Activated CD4-positive, alpha-beta memory T cell treated with anti-CD3 and anti-CD28 coated beads, Interleukin-2, amount 10 ng/mL, durations not matched to agents 7 days and 5 days (primary cell): ENCODE measurements at regions not wholly inside any gene's neighbourhood (a gene's known extent, or its start where the extent isn't known, plus 50 kb on each side); places are given as distances from the start of the nearest gene placed in this dataset.

Experiments
- CTCF ChIA-PET: fragments of 350-600 bp; sonication (Branson Sonifier 250); formaldehyde crosslinking; loops from one replicate; lab custom pipeline; 2021; ENCODE audit warnings: antibody characterized with exemption, inconsistent platforms; lab: Charles Lee
- POLR2A ChIA-PET: fragments of 350-600 bp; sonication (Branson Sonifier 250); formaldehyde crosslinking; loops from one replicate; lab custom pipeline; 2021; ENCODE audit warnings: antibody characterized with exemption; lab: Charles Lee
- DNase-seq: peaks from one replicate; pipeline ENCODE4 v3.0.0-alpha.2; 2020
- H3K27ac Mint-ChIP-seq: one replicate; pipeline ENCODE4 v1.8.0; 2021; ENCODE audit warnings: mild to moderate bottlenecking, mixed read lengths
- H3K27me3 Mint-ChIP-seq: one replicate; pipeline ENCODE4 v1.8.0; 2021; ENCODE audit warnings: mixed read lengths
- H3K36me3 Mint-ChIP-seq: one replicate; pipeline ENCODE4 v1.8.0; 2021; ENCODE audit warnings: low read depth, mixed read lengths
- H3K4me1 Mint-ChIP-seq: one replicate; pipeline ENCODE4 v1.8.0; 2021; ENCODE audit warnings: mixed read lengths
- H3K4me3 Mint-ChIP-seq: one replicate; pipeline ENCODE4 v1.8.0; 2021; ENCODE audit warnings: mild to moderate bottlenecking, mixed read lengths
- H3K9me3 Mint-ChIP-seq: one replicate; pipeline ENCODE4 v1.8.0; 2021; ENCODE audit warnings: mixed read lengths

DNA sequence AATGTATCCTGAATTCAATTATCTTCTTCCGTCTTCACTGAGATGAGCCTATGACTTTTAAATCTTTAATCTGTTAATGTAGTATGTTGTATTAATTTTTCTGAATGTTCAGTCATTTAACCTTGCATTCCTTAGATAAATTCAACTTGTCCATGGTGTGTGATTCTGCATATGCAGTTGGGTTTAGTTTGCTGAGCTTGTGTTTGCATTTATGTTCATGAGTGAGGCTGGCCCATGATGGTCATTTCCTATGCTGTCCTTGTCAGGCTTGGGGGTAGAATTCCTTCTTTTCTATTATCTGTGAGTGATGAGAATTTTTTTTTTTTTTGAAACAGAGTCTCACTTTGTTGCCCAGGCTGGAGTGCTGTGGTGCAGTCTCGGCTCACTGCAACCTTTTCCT is 131.8 kb upstream of the COL5A1 start:
- peaks cover 23% of the 10 kb centered on the region for H3K27me3 Mint-ChIP-seq
- ChIA-PET POLR2A (no interaction called here), CTCF (no interaction called here)
- H3K4me1 Mint-ChIP-seq = no peaks in the 10 kb centered on the region
- no peaks in the 10 kb centered on the region for H3K36me3 Mint-ChIP-seq
- H3K4me3 Mint-ChIP-seq = no peak overlapping the region
- no peak overlapping the region for H3K27ac Mint-ChIP-seq
- H3K9me3 Mint-ChIP-seq = no peaks in the 10 kb centered on the region
- no peak for DNase-seq

DNA sequence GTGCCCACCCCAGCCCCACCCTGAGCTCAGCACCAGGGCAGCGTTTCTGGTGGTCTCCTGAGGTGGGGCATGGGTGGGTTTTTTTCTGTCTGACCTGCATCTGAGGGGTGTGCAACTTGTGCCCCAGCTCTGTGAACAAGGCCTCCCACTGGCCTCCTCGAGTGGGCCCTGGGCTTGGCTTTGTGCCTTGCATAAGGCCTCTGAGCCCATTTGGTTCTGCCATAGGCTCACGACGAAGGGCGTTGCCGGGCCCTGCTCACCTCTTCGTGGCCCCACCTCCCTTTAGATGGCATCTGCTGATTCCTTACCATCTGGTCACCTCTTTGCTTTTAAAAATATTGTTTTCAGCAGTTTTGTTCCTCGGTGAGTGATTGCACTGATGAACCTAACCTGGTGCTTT is 127.1 kb upstream of the COL5A1 start:
- no peaks in the 10 kb centered on the region for H3K36me3 Mint-ChIP-seq
- H3K4me1 Mint-ChIP-seq = no peaks in the 10 kb centered on the region
- CTCF ChIA-PET = interaction anchor here (0.6 kb wide), 1 partner anchor 847 kb away, joined by 3 read pairs; no protein-coding TSS in a partner anchor
- POLR2A ChIA-PET = no interaction called here
- H3K4me3 Mint-ChIP-seq = no peak overlapping the region
- no peaks in the 10 kb centered on the region for H3K9me3 Mint-ChIP-seq
- H3K27me3 Mint-ChIP-seq = peaks cover 5% of the 10 kb centered on the region
- H3K27ac Mint-ChIP-seq = no peak overlapping the region
- no peak for DNase-seq

DNA sequence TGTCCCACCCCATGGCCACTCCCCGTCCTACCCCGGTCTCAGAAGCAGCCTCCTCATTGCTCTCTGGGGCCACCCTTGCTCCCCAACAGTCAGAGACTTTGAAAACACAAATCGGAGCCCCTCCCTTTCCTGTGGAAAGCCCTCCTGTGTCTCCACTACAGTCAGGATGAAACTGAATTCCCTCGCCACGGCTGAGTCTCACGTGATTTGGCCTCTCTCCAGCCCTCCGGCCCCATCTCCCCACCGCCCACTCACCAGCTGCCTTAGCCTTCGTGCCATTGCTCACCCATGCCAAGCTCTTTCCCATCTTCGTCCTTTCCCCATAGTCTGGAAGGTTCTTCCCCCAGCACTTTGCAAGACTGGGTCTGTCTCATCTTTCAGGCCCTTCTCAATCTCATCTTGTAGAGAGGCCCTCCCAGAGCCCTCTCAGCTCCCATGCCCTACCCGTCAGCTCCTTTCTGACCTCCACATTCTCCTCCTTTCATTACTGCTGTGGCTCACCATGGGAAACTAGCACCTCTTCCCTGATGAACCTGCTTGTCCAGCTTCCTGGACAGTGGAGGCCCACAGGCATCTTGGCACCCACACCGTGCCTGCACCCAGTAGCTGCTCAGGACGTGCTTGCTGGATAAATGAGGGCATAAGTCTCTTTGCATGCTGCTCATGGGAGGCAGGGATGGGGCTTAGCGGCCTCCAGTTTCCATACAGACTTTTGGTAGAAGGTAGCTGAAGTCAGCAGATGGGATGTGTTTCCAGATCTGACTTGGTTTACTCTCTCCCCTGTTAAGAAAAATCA is 126.4 kb upstream of the COL5A1 start:
- ChIA-PET CTCF (no interaction called here), POLR2A (no interaction called here)
- no peak for DNase-seq
- peaks cover 1% of the 10 kb centered on the region for H3K27me3 Mint-ChIP-seq
- no peaks in the 10 kb centered on the region for H3K9me3 Mint-ChIP-seq
- no peaks in the 10 kb centered on the region for H3K36me3 Mint-ChIP-seq
- H3K4me1 Mint-ChIP-seq = no peaks in the 10 kb centered on the region
- no peak overlapping the region for H3K4me3 Mint-ChIP-seq
- no peak overlapping the region for H3K27ac Mint-ChIP-seq

DNA sequence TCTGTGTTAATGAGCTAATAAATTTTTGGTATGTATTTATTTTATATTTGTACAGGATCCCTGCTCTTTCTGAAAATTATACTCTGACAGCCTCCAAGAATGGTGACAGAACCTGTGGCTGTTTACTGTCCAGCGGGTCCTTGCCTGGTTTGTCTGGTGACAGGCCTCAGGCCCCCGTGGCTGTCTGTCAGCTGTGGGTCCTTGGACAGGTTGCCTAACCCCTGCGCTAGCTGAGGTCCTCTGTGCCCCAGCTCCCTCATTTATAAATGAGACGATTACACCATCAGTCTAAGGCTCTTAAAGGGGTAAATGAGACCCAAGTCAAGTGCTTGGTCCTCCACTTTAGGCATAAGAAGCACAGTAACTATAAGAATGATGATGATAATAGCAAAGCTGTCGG is 125.1 kb upstream of the COL5A1 start:
- no peak for DNase-seq
- Mint-ChIP-seq H3K27me3 (no peaks in the 10 kb centered on the region), H3K4me1 (no peaks in the 10 kb centered on the region), H3K36me3 (no peaks in the 10 kb centered on the region), H3K27ac (no peak overlapping the region), H3K4me3 (no peak overlapping the region), H3K9me3 (no peaks in the 10 kb centered on the region)
- ChIA-PET CTCF (no interaction called here), POLR2A (no interaction called here)

GRCh38 chr9:134517069-134517680 is 124.4 kb upstream of the COL5A1 start:
- Mint-ChIP-seq H3K27me3 (no peaks in the 10 kb centered on the region), H3K9me3 (no peaks in the 10 kb centered on the region), H3K4me3 (no peak overlapping the region), H3K4me1 (no peaks in the 10 kb centered on the region), H3K27ac (no peak overlapping the region), H3K36me3 (no peaks in the 10 kb centered on the region)
- no peak for DNase-seq
- ChIA-PET CTCF (no interaction called here), POLR2A (no interaction called here)

DNA sequence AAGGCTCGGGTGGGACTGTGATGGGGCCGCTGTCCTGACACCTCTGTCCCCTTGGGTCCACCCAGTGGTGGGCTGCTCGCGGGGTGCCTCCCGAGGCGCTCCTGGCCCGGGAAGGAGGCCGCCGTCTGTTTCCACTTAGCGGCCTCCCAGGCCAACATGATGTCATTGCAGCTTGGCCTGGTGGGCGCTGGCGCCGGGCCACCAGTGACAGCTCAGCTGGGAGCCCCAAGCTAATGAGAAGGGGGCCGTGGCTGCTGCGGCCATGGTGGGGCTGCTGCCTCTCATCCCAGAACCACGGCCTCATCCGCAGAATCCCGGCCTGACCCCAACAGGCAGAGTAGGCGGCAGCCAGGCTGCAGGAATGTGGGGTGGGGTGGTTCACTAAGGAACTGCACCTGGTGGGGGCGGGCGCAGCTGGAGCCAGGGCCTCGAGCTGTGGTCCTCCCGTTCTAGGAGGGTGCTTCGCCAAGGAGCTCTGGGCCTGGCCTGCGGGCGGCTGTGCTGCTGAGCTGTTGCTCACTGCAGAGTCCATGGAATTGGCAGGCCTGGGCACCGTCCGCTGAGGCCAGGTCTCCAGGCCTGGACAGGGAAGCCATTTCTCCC is 123.5 kb upstream of the COL5A1 start:
- H3K36me3 Mint-ChIP-seq = no peaks in the 10 kb centered on the region
- H3K27ac Mint-ChIP-seq = no peak overlapping the region
- no peak for DNase-seq

GRCh38 chr9:134519375-134520070 is 122.1 kb upstream of the COL5A1 start:
- Mint-ChIP-seq H3K27ac (no peak overlapping the region), H3K4me3 (no peak overlapping the region), H3K9me3 (no peaks in the 10 kb centered on the region), H3K4me1 (no peaks in the 10 kb centered on the region), H3K27me3 (no peaks in the 10 kb centered on the region), H3K36me3 (no peaks in the 10 kb centered on the region)
- ChIA-PET POLR2A (no interaction called here), CTCF (no interaction called here)
- no peak for DNase-seq

More for the DNA sequence above, 123.5 kb upstream of the COL5A1 start:
- ChIA-PET POLR2A (no interaction called here), CTCF (no interaction called here)
- Mint-ChIP-seq H3K4me1 (no peaks in the 10 kb centered on the region), H3K4me3 (no peak overlapping the region), H3K9me3 (no peaks in the 10 kb centered on the region), H3K27me3 (no peaks in the 10 kb centered on the region)

DNA sequence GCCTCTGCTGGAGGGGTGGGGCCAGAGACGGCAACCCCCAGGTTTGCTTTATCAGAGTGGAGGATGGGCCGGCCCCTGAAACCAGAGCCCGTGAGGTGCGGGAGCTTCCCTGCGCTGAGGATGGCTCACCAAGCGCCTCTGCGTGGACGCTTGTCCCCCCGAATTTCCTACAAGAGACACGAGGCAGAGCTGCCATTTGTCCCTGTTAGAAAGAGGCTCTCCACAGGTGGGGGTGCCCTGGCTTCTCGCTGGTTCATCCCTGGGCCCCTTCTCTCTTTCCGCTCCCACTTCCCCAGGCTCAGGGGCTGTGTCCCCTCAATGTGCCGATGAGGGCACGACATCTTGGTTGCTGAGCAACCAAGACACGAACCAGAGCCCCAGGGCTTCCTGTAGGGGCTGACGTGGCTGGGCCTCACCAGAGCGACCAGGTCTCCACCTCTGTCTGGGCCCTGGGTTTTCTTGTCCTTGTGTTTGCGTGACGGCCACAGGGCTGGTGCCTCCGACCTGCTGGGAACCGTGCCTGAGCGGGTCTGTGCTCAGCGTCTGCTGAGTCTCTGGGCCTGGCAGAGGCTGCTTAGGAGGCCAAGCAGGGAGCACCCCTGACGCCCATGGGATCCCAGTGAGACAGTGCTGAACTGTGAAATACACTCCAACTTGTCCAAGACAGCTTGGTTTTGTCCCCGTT is 119.6 kb upstream of the COL5A1 start:
- no peaks in the 10 kb centered on the region for H3K9me3 Mint-ChIP-seq
- CTCF ChIA-PET = no interaction called here
- no peaks in the 10 kb centered on the region for H3K4me1 Mint-ChIP-seq
- no peak overlapping the region for H3K27ac Mint-ChIP-seq
- POLR2A ChIA-PET = no interaction called here
- H3K27me3 Mint-ChIP-seq = peaks cover under 1% of the 10 kb centered on the region
- no peak for DNase-seq
- H3K4me3 Mint-ChIP-seq = no peak overlapping the region
- H3K36me3 Mint-ChIP-seq = no peaks in the 10 kb centered on the region

DNA sequence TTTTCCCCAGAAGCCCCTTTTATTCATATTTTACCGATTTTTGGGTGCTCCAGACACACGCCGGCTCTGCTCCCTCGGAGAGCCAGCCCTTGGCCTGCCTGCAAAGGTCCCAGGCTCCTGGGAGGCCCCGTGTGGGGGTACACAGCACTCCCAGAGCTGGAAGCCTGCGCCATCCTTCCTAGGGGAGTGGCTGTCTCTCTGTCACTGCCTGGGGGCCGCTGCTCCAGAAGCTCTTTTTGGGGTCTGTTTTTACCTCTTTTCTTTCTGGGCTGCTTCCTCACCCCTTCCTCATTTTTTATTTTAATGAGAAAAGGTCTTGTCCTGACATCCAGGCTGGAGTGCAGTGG is 119.1 kb upstream of the COL5A1 start:
- POLR2A ChIA-PET = no interaction called here
- Mint-ChIP-seq H3K27me3 (peaks cover 2% of the 10 kb centered on the region), H3K27ac (no peak overlapping the region), H3K4me1 (no peaks in the 10 kb centered on the region), H3K9me3 (no peaks in the 10 kb centered on the region), H3K36me3 (no peaks in the 10 kb centered on the region), H3K4me3 (no peak overlapping the region)
- DNase-seq = no peak
- CTCF ChIA-PET = no interaction called here

- no peak overlapping the region for H3K4me3 Mint-ChIP-seq
- no peak overlapping the region for H3K27ac Mint-ChIP-seq
- peaks cover 2% of the 10 kb centered on the region for H3K27me3 Mint-ChIP-seq
- no peaks in the 10 kb centered on the region for H3K9me3 Mint-ChIP-seq
- no peak for DNase-seq
- H3K4me1 Mint-ChIP-seq = no peaks in the 10 kb centered on the region
- H3K36me3 Mint-ChIP-seq = no peaks in the 10 kb centered on the region
- ChIA-PET POLR2A (no interaction called here), CTCF (no interaction called here)
These were observed 118.6 kb upstream of the COL5A1 start for GRCh38 chr9:134522976-134523375.

DNA sequence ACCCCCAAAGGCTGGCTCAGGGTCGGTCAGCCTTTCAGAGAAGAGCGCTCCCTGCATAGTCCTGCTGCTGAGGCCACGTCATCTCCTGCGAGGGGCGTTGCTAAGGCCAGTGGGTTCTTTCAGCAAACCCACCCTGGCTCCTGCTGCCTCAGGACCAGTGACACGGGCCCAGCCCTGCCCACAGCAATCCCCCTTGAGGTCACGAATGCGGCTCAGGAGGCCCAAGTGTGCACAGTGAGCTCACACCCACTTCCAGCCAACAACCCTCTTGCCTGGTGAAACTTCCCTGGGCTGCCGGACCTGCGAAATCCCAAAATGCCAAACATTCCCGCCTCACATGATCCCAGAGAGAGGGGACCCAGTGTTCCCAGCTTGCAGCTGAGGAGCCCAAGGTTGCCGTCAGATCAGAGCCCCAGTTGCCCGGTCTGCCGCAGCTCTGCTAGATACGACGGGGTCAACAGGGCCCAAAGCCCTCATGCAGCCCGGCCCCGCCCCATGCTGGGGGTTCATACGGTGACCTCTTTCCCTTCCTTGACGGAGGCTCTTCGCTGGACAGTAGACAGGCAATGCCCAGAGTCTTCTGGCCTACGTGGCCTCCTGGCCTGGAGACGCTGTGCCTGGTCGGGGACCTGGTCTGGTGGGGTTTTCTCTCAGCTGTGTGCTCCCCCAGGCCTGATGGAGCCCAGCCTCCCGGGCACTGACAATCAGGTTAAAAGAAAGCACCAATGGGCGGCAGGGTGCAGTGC is 116.4 kb upstream of the COL5A1 start:
- Mint-ChIP-seq H3K4me3 (no peak overlapping the region), H3K9me3 (no peaks in the 10 kb centered on the region), H3K36me3 (no peaks in the 10 kb centered on the region), H3K4me1 (no peaks in the 10 kb centered on the region), H3K27me3 (peaks cover 10% of the 10 kb centered on the region), H3K27ac (no peak overlapping the region)
- no peak for DNase-seq
- ChIA-PET POLR2A (no interaction called here), CTCF (no interaction called here)

DNA sequence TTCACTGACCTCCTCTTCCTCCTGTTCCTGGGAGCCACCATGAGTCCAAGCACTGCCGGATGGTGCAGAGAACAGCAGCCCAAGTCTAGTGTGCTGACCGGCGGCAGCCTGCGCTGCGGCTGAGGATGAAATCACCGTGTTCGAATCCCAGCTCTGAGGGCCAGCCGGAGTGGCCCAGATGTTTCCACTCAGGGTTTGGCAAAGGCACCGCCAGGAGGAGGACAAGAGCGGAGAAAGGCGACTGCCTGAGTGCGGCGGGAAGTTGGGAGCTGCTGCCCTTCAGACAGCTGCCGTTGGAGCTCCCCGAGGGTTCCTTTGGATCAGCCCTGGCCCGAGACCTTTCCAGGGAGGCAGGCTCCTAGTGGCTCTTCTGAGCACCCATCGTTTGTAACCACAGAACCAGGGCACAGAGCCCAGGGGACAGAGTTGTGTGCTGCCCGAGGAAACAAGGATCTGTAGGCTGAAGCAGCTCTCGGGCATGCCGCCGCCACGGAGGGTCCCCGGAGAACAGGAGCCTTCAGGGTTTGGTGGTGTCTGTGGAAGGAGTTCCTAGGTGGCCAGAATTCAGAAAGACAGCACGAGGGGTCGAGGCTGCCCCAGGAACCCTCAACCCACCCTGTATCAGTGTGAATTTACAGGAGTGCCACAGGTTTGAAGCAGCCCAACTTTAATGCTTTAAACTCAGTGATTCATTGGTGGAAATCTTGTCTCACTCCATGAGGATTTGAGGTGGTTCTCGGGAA is 115.6 kb upstream of the COL5A1 start:
- Mint-ChIP-seq H3K9me3 (no peaks in the 10 kb centered on the region), H3K36me3 (no peaks in the 10 kb centered on the region), H3K4me1 (no peaks in the 10 kb centered on the region), H3K27ac (no peak overlapping the region), H3K4me3 (no peak overlapping the region), H3K27me3 (peaks cover 14% of the 10 kb centered on the region)
- CTCF ChIA-PET = no interaction called here
- no peak for DNase-seq
- POLR2A ChIA-PET = no interaction called here
